ENCODE measurements at regions not wholly inside any gene's neighbourhood (a gene's known extent, or its start where the extent isn't known, plus 50 kb on each side); places are given as distances from the start of the nearest gene placed in this dataset.

DNA sequence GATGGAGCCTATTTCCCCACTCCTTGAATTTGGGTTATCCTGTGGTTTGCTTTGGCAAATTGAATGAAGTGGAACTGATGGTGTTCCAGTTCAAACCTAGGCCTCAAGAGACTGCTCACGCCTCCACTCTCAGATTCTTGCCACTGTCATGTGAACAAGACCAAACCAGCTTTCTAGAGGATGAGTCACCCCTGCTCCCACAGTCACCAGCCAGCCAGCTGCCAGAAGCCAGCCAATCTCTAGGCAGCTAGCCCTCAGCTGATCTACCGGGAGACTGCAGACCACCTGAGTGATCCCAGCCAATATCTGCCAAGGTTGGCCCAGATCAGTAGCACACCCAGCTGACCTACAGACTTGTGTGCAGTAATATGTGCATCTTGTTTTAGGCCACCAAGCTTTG, 300.6 kb downstream of the TMEM38B start:
- no peak for TF ChIP-seq YY1 (IDR thresholded peaks at IDR 0.05; ENCODE audit: insufficient read depth, insufficient read length)
- no peak for TF ChIP-seq ZNF274 (IDR thresholded peaks at IDR 0.05; ENCODE audit: low read depth, low read length)
- TF ChIP-seq SUZ12 (IDR thresholded peaks at IDR 0.05; ENCODE audit: extremely low read depth, insufficient read depth, insufficient read length), result no peak
